Glomerular visceral epithelial cell (primary cell): ENCODE measurements at regions not wholly inside any gene's neighbourhood (a gene's known extent, or its start where the extent isn't known, plus 50 kb on each side); places are given as distances from the start of the nearest gene placed in this dataset.

Experiments used
- DNase-seq: peaks from one replicate; pipeline ENCODE4 v3.0.0-alpha.2; 2016; ENCODE audit errors: extremely low spot score

GRCh38 chr3:151935446-151935845 lies 62.0 kb downstream of the SUCNR1 start:
- DNase-seq = no peak

- DNase-seq = no peak
Measured at GRCh38 chr3:151940481-151940880, 67.0 kb downstream of the SUCNR1 start.

DNA sequence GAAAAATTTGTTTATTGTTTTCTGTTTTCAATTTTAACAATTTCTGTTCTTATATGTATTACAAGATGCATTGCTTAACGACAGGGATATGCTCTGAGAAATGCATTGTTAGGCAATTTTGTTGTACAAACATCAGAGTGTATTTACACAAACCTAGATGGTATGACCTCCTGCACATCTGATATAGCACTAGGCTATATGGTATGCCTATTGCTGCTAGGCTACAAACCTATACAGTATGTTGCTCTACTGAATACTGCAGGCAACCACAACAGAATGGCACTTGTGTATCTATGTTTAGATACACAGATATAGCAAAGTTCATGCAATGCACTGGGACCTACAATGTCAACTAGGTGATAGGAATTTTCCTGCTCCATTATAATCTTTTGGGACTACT lies 70.1 kb downstream of the SUCNR1 start:
- no peak for DNase-seq

- DNase-seq = no peak
Measured at GRCh38 chr3:151944356-151944755, 70.9 kb downstream of the SUCNR1 start.

GRCh38 chr3:151946606-151947005 lies 73.2 kb downstream of the SUCNR1 start:
- DNase-seq = no peak

DNA sequence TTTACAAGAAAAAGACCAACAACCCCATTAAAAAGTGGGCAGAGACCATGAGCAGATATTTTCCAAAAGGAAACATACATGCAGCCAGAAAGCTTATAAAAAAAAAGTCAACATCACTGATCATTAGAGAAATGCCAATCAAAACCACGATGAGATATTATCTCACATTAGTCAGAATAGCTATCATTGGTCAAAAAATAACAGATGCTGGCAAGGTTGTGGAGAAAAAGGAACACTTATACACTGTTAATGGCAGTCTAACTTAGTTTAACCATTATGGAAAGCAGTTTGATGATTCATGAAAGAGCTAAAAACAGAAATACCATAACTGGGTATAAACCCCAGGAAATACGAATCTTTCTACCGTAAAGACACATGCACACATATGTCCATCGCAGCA lies 76.3 kb downstream of the SUCNR1 start:
- no peak for DNase-seq

- DNase-seq = no peak
Measured at GRCh38 chr3:151955356-151955755, 81.9 kb downstream of the SUCNR1 start.

DNA sequence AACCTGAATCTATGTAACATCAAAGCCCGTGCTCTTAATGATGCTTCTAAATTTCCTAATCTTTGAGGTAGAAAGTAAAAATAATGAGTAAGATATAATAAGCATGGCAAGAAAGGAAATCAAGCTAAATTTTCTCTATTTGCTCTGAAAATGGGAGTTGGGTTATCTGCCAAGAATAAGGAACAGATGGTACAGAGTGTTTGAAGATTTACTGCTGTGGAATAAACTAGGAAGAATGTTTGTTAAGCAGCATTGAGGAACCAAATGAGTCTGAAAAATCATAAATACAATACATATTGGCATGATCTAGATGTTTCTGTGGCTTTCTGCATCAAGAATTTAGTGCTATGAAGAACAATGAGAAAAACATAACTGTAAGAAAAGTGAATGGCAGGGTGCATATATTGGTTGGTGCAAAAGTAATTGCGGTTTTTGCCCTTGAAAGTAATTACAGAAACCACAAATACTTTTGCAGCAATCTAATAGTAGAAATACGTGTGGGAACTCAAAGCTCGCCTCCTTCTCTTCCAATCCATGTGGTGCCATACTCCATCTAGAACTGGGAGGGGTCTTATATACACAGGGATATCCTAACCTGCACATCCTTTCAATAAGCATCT lies 87.6 kb downstream of the SUCNR1 start:
- no peak for DNase-seq

DNA sequence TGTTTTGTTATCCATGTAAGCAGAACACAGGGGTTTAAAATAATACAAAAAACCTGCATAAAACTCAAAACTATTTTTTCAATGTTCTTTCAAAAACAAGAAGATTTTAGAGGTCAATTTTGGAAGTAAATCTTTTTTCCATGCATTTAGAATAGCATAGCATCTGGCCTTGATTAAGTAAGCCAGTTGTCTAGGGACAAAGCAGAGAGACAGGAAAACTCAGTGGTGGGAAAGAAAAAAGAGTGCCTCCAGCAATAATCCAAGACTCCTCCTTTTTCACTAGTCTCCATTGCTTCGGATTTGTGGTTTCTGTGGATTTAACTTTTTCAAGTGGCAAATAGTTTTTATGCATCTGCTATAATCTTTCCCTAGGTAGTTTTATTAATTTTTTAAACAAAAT lies 88.9 kb downstream of the SUCNR1 start:
- no peak for DNase-seq

GRCh38 chr3:151962912-151963311 lies 89.5 kb downstream of the SUCNR1 start:
- no peak for DNase-seq

DNA sequence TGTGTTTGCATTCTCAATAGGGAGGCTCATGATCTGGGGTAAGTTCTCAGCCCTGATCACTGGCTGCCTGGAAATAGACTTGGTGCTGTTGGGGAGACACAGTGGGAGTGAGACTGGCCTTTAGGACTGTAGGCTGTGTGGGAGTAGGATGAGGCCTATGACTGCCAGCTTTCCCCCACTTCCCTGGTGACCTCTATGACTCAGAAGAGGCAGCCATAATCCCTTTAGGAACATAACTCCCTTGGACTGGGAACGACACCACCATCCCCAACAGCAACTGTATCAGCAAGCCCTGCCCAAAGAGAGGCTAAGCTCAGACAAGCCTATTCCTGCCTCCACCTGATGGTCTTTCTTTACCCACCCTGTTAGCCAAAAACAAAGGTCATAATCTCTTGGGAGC lies 91.3 kb downstream of the SUCNR1 start:
- no peak for DNase-seq

DNA sequence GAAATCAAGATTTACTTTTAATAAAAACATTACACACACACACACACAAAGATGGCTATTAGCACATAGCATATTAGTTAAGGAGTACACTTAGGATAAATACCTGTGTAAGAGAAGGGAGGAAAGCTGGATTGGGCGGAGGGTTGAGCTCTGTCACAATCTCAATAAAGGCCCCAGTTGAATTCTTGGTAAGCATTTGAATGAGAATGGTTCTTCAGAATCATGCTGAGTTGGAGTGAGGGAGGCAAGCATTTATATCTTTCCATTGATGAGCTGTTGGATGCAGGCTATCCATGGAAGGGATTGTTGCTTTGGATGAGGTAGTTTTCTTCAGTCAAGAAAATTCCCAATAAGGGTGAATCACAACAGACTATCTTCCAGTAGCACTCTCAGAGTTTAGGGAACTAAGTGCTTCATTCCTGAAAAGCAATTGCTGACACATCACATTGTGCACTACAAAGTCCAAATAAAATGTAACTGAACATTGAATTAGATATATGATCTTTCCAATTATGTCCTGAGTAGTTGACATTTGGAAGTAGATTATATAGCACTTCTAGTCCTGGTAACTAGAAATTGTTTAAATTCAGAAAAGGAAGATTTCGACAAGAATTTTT lies 95.7 kb downstream of the SUCNR1 start:
- no peak for DNase-seq

- no peak for DNase-seq
Measured at GRCh38 chr3:151971814-151972579, 98.6 kb downstream of the SUCNR1 start.

GRCh38 chr3:151974067-151974466 lies 100.6 kb downstream of the SUCNR1 start:
- no peak for DNase-seq

GRCh38 chr3:151976211-151977050 lies 103.0 kb downstream of the SUCNR1 start:
- peak; percentile 86 for DNase-seq

DNA sequence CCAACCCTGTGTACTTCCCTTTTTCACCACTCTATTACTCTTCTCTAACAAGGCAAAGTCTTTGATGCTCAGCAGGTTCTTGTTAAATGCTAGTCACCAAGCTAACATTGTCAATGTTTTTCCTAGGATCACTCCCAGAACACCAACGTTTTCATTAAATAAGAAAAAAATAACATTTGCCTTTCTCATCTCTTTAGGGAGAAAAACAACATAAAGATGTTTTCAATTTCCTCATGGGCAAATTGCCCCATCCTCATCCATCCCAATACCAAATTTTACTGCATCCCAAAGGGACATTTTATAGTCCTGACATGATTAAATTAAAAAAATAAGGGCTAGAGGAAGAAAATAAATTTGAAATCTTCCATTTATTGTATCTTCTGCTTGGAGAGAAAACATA lies 106.5 kb downstream of the SUCNR1 start:
- DNase-seq = no peak

GRCh38 chr3:151983538-151983937 lies 110.1 kb downstream of the SUCNR1 start:
- no peak for DNase-seq

DNA sequence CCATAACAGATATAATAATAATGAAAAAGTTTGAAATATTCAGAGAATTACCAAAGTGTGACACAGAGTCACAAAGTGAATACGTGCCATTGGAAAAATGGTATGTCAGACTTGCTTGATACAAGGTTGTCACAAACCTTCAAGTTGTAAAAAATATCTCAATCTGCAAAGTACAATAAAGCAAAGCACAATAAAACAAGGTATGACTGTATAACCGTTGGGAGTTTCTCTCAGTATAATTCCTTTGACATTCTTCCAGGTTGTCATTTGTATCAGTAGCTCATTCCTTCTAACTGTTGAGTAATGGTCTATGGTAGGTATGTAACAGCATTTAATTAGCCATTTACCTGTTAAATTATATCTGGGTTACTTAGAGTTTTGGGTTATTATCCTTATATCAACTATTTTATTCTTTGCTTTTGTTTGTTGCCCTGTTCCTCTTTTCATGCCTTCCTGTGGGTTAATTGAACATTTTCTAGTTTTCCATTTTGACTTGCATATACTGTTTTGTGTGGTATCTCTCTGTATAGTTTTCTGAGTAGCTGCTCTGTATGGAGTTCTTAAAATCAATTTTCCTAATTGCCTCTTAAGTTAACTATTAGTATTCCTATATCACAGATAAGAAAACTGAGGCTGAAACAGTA lies 112.5 kb downstream of the SUCNR1 start:
- DNase-seq = no peak

DNA sequence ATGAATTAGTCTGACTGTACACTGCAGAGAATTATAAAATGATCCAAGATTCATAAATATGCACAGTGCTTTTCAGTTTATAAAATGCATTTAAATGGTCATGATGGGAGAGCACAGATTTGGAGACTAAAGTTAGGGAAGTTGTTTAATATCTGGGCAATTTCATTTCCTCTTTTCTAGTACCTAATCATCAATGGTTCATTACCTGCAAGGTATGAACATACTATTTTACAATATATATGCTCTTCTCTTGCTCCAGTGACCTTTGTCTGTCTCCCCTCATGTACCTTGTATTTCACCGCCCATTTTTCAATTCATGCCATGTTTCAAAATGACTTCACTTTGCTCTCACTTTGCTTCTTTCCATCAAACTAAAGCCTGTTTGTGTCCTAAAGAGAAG lies 114.5 kb downstream of the SUCNR1 start:
- no peak for DNase-seq

DNA sequence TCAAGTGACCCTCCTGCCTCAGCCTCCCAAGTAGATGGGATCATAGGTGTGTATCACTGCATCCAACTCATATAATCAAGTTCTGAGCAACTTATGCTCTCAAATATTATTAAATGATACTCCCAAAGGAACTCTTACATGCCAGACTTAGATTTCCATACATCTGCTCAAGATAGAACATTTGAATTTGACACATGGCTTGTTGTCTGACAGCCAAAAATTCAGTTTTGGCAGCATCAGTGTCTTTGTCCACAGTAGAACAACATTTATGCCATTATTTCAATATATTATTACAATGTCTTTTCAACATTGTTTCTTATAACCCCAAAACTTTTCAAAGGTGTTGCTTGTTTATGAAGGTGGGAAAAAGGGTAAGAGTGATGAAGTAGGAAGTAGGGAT lies 116.2 kb downstream of the SUCNR1 start:
- no peak for DNase-seq

- DNase-seq = no peak
Measured at GRCh38 chr3:151990696-151991376, 117.4 kb downstream of the SUCNR1 start.
